NT2/D1 (cell line): ENCODE measurements at regions not wholly inside any gene's neighbourhood (a gene's known extent, or its start where the extent isn't known, plus 50 kb on each side); places are given as distances from the start of the nearest gene placed in this dataset.
"Not testable (repeated sequence)": the region's sequence is repeated elsewhere in the genome, so short reads cannot be mapped to it uniquely, and the experiment has no call there.

Source experiments
- DNase-seq: peaks from one replicate; pipeline ENCODE4 v3.0.0-alpha.2; 2011; ENCODE audit warnings: low read depth, low spot score
- H3K27me3 ChIP-seq: 2 replicates; pipeline ENCODE4 v1.6.0; 2011; ENCODE audit warnings: mild to moderate bottlenecking; ENCODE audit not compliant: insufficient read length, insufficient read depth
- H3K36me3 ChIP-seq: 2 replicates; pipeline ENCODE4 v1.6.1; 2011; ENCODE audit warnings: mild to moderate bottlenecking, low read length, mixed read lengths; ENCODE audit not compliant: insufficient read depth, insufficient read length
- H3K4me1 ChIP-seq: 2 replicates; pipeline ENCODE4 v1.5.1; 2011; ENCODE audit not compliant: insufficient read depth, insufficient read length
- H3K4me3 ChIP-seq: 2 replicates; pipeline ENCODE4 v1.5.1; 2011; ENCODE audit warnings: low read depth; ENCODE audit not compliant: insufficient read length
- H3K9ac ChIP-seq: 2 replicates; pipeline ENCODE4 v1.6.0; 2011; ENCODE audit warnings: low read depth; ENCODE audit not compliant: insufficient read length
- H3K9me3 ChIP-seq: 2 replicates; pipeline ENCODE4 v1.5.1; 2011; ENCODE audit warnings: mild to moderate bottlenecking, low read length; ENCODE audit not compliant: insufficient read depth
- SUZ12 ChIP-seq: IDR thresholded peaks from 2 replicates; pipeline ENCODE4 v1.6.1; 2011; ENCODE audit not compliant: insufficient read length, insufficient read depth; ENCODE audit errors: extremely low read depth
- YY1 ChIP-seq: IDR thresholded peaks from 2 replicates; pipeline ENCODE4 v1.6.1; 2011; ENCODE audit not compliant: insufficient read length, insufficient read depth
- ZNF274 ChIP-seq: IDR thresholded peaks from 2 replicates; pipeline ENCODE4 v1.6.1; 2011; ENCODE audit warnings: mild to moderate bottlenecking, low read depth, low read length

- Histone ChIP-seq H3K9me3 (no peaks in the 10 kb centered on the region), H3K4me1 (no peaks in the 10 kb centered on the region), H3K4me3 (no peak overlapping the region), H3K27me3 (no peaks in the 10 kb centered on the region), H3K36me3 (no peaks in the 10 kb centered on the region), H3K9ac (no peak overlapping the region)
- no peak for DNase-seq
- TF ChIP-seq ZNF274 (no peak), YY1 (no peak), SUZ12 (no peak)
These were observed 132.3 kb downstream of the ZNF608 start for GRCh38 chr5:124614105-124614504.

DNA sequence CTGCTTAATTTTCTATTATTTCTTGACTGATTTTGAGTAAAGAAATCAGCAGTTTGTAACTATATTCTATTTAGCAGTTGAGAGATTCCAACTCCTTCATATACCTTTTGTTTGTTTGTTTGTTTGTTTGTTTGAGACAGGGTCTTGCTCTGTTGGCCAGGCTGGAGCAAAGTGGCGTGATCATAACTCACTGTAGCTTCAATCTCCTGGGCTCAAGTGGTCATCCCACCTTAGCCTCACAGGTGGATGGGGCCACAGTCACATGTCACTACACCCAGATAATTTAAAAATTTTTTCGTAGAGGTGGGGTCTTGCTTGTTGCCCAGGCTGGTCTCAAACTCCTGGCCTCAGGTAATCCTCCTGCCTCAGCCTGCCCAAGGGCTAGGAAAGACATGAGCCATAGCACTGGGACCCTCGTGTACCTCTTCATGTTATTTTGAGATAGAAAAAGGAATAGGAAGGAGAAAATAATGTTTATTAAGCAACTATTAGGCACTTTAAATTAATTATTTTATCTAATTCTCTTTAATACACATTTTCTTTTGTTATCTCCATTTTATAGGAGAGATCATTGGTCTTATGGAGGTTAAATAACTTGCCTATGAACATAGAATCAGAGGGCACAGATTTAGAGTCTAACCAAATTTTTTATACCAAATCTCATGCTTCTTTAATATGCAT lies 133.0 kb downstream of the ZNF608 start:
- no peak for DNase-seq
- H3K4me3 ChIP-seq = no peak overlapping the region
- no peaks in the 10 kb centered on the region for H3K36me3 ChIP-seq
- H3K27me3 ChIP-seq = no peaks in the 10 kb centered on the region
- no peaks in the 10 kb centered on the region for H3K9me3 ChIP-seq
- no peaks in the 10 kb centered on the region for H3K4me1 ChIP-seq
- TF ChIP-seq SUZ12 (no peak), YY1 (no peak), ZNF274 (no peak)
- H3K9ac ChIP-seq = no peak overlapping the region

GRCh38 chr5:124612023-124612422 lies 134.4 kb downstream of the ZNF608 start:
- H3K9me3 ChIP-seq = no peaks in the 10 kb centered on the region
- no peaks in the 10 kb centered on the region for H3K27me3 ChIP-seq
- H3K9ac ChIP-seq = no peak overlapping the region
- H3K4me1 ChIP-seq = no peaks in the 10 kb centered on the region
- H3K36me3 ChIP-seq = no peaks in the 10 kb centered on the region
- no peak for TF ChIP-seq SUZ12
- TF ChIP-seq ZNF274 = no peak
- TF ChIP-seq YY1 = no peak
- no peak for DNase-seq
- H3K4me3 ChIP-seq = no peak overlapping the region

- H3K9ac ChIP-seq, DNase-seq, H3K4me3 ChIP-seq, H3K9me3 ChIP-seq, H3K27me3 ChIP-seq, H3K36me3 ChIP-seq, H3K4me1 ChIP-seq: not testable (repeated sequence)
These were observed 135.2 kb downstream of the ZNF608 start for GRCh38 chr5:124611262-124611661.

DNA sequence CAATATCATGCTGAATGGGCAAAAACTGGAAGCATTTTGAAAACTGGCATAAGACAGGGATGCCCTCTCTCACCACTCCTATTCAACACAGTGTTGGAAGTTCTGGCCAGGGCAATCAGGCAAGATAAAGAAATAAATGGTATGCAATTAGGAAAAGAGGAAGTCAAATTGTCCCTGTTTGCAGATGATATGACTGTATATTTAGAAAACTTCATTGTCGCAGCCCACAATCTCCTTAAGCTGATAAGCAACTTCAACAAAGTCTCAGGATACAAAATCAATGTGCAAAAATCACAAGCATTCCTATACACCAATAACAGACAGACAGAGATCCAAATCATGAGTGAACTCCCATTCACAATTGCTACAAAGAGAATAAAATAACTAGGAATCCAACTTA lies 136.8 kb downstream of the ZNF608 start:
- not testable (repeated sequence) for DNase-seq, H3K4me3 ChIP-seq

GRCh38 chr5:124606543-124606942 lies 139.9 kb downstream of the ZNF608 start:
- no peak overlapping the region for H3K9ac ChIP-seq
- no peak overlapping the region for H3K4me3 ChIP-seq
- no peaks in the 10 kb centered on the region for H3K36me3 ChIP-seq
- no peaks in the 10 kb centered on the region for H3K4me1 ChIP-seq
- H3K9me3 ChIP-seq = no peaks in the 10 kb centered on the region
- no peak for DNase-seq
- TF ChIP-seq ZNF274 = no peak
- TF ChIP-seq YY1 = no peak
- H3K27me3 ChIP-seq = no peaks in the 10 kb centered on the region

More for the DNA sequence above, 136.8 kb downstream of the ZNF608 start:
- not testable (repeated sequence) for H3K9me3 ChIP-seq, H3K4me1 ChIP-seq, H3K9ac ChIP-seq, H3K27me3 ChIP-seq, H3K36me3 ChIP-seq

DNA sequence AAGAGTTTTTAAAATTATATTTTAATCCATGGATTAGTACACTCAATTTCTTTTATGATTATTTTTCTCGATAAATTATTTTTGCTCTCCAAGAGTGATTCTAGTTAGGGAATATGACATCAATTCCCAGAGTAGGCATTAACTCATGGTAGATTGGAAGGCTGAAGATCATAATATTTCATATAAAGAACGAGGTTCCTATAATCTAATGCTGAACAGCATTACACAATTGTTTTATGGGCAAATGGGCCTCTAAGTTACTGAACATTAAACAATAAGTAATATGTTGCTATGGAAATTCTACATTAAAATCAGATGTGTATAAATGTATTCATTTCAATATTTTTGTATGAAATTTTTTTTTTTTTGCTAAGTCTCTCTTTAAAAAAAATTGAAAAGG lies 140.3 kb downstream of the ZNF608 start:
- no peak overlapping the region for H3K4me3 ChIP-seq
- H3K4me1 ChIP-seq = no peaks in the 10 kb centered on the region
- no peak for TF ChIP-seq ZNF274
- TF ChIP-seq SUZ12 = no peak
- TF ChIP-seq YY1 = no peak
- no peak for DNase-seq
- no peaks in the 10 kb centered on the region for H3K9me3 ChIP-seq
- no peaks in the 10 kb centered on the region for H3K27me3 ChIP-seq
- no peak overlapping the region for H3K9ac ChIP-seq
- H3K36me3 ChIP-seq = no peaks in the 10 kb centered on the region

DNA sequence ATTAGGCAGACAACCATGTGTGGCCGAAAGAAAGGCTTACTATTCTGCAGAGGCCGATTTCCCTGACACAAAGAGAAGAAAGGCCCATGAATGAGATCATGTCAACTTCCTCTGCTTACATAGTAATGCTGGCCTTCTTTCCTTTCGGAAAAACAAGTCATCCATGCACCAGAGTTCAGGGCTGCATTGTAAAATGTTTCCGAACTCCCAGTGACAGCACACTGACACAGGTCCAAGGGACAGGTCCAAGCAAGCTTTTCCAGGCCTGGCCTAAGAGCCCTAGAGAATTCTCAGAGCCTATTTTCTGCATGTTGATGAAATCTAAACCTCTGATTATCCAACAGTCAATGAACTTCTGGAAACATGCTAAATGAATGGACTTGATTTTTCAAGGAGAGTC lies 140.9 kb downstream of the ZNF608 start:
- Histone ChIP-seq H3K9ac (no peak overlapping the region), H3K4me3 (no peak overlapping the region), H3K36me3 (no peaks in the 10 kb centered on the region), H3K4me1 (no peaks in the 10 kb centered on the region), H3K9me3 (no peaks in the 10 kb centered on the region), H3K27me3 (no peaks in the 10 kb centered on the region)
- TF ChIP-seq SUZ12 = no peak
- no peak for TF ChIP-seq YY1
- TF ChIP-seq ZNF274 = no peak
- DNase-seq = no peak
